ENCODE measurements at regions not wholly inside any gene's neighbourhood (a gene's known extent, or its start where the extent isn't known, plus 50 kb on each side); places are given as distances from the start of the nearest gene placed in this dataset.

DNA sequence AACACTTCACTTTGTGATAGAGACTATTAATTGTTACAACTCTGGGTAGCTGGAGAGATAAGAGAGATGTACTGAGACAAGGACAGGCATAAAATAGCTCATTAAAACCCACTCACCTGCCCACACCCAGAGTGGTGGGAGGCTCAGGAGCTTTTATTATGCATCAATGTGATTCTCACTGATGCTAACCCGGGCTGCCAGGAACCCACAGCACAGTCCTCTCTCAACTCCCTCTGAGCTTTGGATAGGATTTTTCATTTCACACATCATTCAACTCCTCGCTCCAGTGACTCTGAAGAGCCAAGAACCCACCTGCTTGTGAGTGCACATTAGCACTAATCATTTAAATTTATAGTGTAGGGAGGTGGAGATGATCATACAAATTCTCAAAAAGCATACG is 827.9 kb downstream of the FLRT2 start:
- TF ChIP-seq, protein P1, sequence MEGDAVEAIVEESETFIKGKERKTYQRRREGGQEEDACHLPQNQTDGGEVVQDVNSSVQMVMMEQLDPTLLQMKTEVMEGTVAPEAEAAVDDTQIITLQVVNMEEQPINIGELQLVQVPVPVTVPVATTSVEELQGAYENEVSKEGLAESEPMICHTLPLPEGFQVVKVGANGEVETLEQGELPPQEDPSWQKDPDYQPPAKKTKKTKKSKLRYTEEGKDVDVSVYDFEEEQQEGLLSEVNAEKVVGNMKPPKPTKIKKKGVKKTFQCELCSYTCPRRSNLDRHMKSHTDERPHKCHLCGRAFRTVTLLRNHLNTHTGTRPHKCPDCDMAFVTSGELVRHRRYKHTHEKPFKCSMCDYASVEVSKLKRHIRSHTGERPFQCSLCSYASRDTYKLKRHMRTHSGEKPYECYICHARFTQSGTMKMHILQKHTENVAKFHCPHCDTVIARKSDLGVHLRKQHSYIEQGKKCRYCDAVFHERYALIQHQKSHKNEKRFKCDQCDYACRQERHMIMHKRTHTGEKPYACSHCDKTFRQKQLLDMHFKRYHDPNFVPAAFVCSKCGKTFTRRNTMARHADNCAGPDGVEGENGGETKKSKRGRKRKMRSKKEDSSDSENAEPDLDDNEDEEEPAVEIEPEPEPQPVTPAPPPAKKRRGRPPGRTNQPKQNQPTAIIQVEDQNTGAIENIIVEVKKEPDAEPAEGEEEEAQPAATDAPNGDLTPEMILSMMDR (IDR thresholded peaks at IDR 0.05; ENCODE audit: extremely low read depth in 1 of 2, insufficient read depth in 1 of 2, low read depth in 1 of 2, low read length in 2 of 2): no peak
- TF ChIP-seq POLR2A (IDR thresholded peaks at IDR 0.05; ENCODE audit: low read depth, low read length): no peak
- TF ChIP-seq EZH2 (IDR thresholded peaks at IDR 0.05; ENCODE audit: borderline replicate concordance, low read depth, low read length, severe bottlenecking): no peak
- TF ChIP-seq, protein P2, sequence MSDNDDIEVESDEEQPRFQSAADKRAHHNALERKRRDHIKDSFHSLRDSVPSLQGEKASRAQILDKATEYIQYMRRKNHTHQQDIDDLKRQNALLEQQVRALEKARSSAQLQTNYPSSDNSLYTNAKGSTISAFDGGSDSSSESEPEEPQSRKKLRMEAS (IDR thresholded peaks at IDR 0.05; ENCODE audit: insufficient read depth, insufficient read length): no peak
